Keratinocyte (primary cell): ENCODE measurements at regions not wholly inside any gene's neighbourhood (a gene's known extent, or its start where the extent isn't known, plus 50 kb on each side); places are given as distances from the start of the nearest gene placed in this dataset.

ENCODE experiments used
- EZH2 ChIP-seq: IDR thresholded peaks from one replicate; pipeline ENCODE4 v1.6.1; 2012; ENCODE audit warnings: inconsistent platforms, mild to moderate bottlenecking, low read length, moderate library complexity
- TF ChIP-seq, protein P1 (sequence below), 3 experiments: IDR thresholded peaks in 1 of 3; conservative IDR thresholded peaks in 1 of 3; optimal IDR thresholded peaks in 1 of 3; 2 replicates in 2 of 3; 3 replicates in 1 of 3; pipeline versions ENCODE3 to v1.5.1; 2011; ENCODE audit warnings: low read length in 3 of 3, mild to moderate bottlenecking in 3 of 3, moderate library complexity in 2 of 3, control low read depth in 1 of 3, inconsistent platforms in 1 of 3; ENCODE audit not compliant: insufficient read depth in 2 of 3; ENCODE audit errors: extremely low read depth in 1 of 3

DNA sequence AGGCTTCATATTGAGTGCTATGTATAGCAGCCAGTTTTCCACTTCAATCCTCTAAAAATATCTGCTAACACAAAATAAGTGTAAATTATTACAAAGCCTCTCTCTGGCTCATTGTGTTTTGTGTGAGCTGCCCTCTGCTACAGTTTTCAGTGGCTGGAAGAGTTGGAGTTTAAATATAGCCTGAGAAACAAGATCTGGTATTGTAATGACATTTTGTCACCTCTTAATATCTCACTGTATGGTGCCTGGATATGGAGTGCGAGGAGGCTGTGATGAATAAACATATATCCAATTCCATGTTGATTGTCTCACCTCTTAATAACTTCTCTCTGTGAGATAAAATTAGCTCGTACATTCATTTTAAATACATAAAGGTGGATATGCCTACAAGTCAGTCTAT, 269.7 kb downstream of the FLRT2 start:
- TF ChIP-seq, protein P1, sequence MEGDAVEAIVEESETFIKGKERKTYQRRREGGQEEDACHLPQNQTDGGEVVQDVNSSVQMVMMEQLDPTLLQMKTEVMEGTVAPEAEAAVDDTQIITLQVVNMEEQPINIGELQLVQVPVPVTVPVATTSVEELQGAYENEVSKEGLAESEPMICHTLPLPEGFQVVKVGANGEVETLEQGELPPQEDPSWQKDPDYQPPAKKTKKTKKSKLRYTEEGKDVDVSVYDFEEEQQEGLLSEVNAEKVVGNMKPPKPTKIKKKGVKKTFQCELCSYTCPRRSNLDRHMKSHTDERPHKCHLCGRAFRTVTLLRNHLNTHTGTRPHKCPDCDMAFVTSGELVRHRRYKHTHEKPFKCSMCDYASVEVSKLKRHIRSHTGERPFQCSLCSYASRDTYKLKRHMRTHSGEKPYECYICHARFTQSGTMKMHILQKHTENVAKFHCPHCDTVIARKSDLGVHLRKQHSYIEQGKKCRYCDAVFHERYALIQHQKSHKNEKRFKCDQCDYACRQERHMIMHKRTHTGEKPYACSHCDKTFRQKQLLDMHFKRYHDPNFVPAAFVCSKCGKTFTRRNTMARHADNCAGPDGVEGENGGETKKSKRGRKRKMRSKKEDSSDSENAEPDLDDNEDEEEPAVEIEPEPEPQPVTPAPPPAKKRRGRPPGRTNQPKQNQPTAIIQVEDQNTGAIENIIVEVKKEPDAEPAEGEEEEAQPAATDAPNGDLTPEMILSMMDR (optimal IDR thresholded peaks at IDR 0.05 in 1 of 3, IDR thresholded peaks at IDR 0.05 in 1 of 3, conservative IDR thresholded peaks at IDR 0.05 in 1 of 3; ENCODE audit: extremely low read depth in 1 of 3, insufficient read depth in 2 of 3, low read length in 3 of 3), result no peak
- TF ChIP-seq EZH2, result no peak
